CD4-positive, CD25-positive, alpha-beta regulatory T cell (primary cell): ENCODE measurements at regions not wholly inside any gene's neighbourhood (a gene's known extent, or its start where the extent isn't known, plus 50 kb on each side); places are given as distances from the start of the nearest gene placed in this dataset.

Experiments used
- ATAC-seq, 2 donors: fragments of 150-1000 bp; cut with Tn5 transposase; one replicate each; pipeline ENCODE4 v1.10.0; 2021; ENCODE audit warnings: low read depth in 2 of 2, moderate number of reproducible peaks in 2 of 2, moderate library complexity in 1 of 2
- DNase-seq, 3 donors: peaks; one replicate each; pipeline versions ENCODE4 v3.0.0 to v3.0.0-alpha.2; 2012 to 2022; ENCODE audit warnings: mixed read lengths in 1 of 3
- H3K27ac ChIP-seq: one replicate; pipeline ENCODE4 v1.7.0; 2013; ENCODE audit warnings: mild to moderate bottlenecking, low read length; ENCODE audit not compliant: insufficient read depth, poor library complexity, severe bottlenecking
- H3K27me3 ChIP-seq: one replicate; pipeline ENCODE4 v1.7.0; 2013; ENCODE audit warnings: low read length; ENCODE audit not compliant: control insufficient read depth, insufficient read depth
- H3K36me3 ChIP-seq: one replicate; pipeline ENCODE4 v1.7.0; 2013; ENCODE audit warnings: mild to moderate bottlenecking, low read length, moderate library complexity; ENCODE audit not compliant: control insufficient read depth, insufficient read depth
- H3K4me1 ChIP-seq: 2 replicates; pipeline ENCODE4 v1.7.0; 2013; ENCODE audit warnings: mild to moderate bottlenecking, low read length; ENCODE audit not compliant: insufficient read depth, control insufficient read depth, poor library complexity, severe bottlenecking
- H3K4me3 ChIP-seq: one replicate; pipeline ENCODE4 v1.7.0; 2013; ENCODE audit warnings: low read depth, mild to moderate bottlenecking, low read length, moderate library complexity
- H3K9me3 ChIP-seq, 2 experiments: 1 replicate in 1 of 2; 2 replicates in 1 of 2; pipeline ENCODE4 v1.7.0; 2013; ENCODE audit warnings: low read length in 2 of 2, mild to moderate bottlenecking in 1 of 2, moderate library complexity in 1 of 2; ENCODE audit not compliant: control insufficient read depth in 2 of 2
- H3K27ac Mint-ChIP-seq, 3 donors: one replicate each; pipeline ENCODE4 v1.8.0; 2020 to 2022; ENCODE audit warnings: mild to moderate bottlenecking in 3 of 3, mixed read lengths in 3 of 3, moderate library complexity in 2 of 3
- H3K27me3 Mint-ChIP-seq: one replicate; pipeline ENCODE4 v1.8.0; 2022; ENCODE audit warnings: mild to moderate bottlenecking, mixed read lengths
- H3K36me3 Mint-ChIP-seq: one replicate; pipeline ENCODE4 v1.8.0; 2020; ENCODE audit warnings: mixed read lengths
- H3K4me1 Mint-ChIP-seq, 4 donors: one replicate each; pipeline ENCODE4 v1.8.0; 2020 to 2022; ENCODE audit warnings: mixed read lengths in 4 of 4, mild to moderate bottlenecking in 1 of 4
- H3K4me3 Mint-ChIP-seq, 4 donors: one replicate each; pipeline ENCODE4 v1.8.0; 2020 to 2022; ENCODE audit warnings: mild to moderate bottlenecking in 4 of 4, mixed read lengths in 4 of 4, moderate library complexity in 3 of 4
- H3K9me3 Mint-ChIP-seq, 7 donors: one replicate each; pipeline ENCODE4 v1.8.0; 2020 to 2022; ENCODE audit warnings: mixed read lengths in 7 of 7, mild to moderate bottlenecking in 3 of 7, moderate library complexity in 2 of 7

DNA sequence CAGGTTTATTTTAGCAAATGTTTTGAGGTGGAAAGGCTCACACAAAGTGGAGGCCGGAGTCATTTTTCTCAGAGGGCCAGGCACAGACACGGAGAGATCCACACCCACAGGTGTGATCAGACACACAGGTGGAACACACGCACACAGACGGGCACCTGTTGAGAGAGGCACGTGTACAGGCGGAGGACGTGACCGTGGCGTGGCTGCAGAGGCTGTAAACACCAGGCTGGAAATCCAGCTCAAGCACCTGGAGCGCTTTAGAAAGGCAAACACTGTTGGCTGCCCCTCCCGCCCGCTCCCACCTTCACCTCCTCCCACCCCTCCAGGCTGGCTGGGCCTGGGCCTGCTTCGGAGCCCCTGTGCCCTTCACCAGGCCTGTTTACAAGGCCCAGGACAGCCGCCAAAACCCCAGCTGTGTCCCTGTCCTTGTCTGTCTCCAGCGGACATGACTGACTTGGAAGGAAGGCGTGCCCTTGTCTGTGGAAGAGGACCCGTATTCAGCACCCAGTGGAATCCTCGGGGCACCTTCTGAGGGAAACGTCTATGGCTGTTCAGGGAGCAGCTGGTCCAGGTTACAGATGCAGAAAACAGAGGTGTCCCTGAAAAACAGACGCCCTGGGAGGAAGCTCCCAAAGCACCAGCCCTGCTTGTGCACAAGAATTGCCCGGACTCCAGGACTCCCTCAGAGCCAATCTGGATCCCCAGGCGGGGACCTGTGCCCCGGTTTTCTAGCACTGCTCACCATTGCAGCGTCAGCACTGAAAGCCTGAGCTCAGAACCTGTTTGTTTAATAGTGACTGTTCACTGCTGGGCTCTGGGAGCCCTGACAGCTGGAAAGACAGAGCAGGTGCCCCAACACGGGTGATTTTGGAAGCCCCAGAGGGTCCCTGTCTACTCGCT, 134.3 kb upstream of the HAAO start:
- no peak overlapping the region for H3K4me3 ChIP-seq

DNA sequence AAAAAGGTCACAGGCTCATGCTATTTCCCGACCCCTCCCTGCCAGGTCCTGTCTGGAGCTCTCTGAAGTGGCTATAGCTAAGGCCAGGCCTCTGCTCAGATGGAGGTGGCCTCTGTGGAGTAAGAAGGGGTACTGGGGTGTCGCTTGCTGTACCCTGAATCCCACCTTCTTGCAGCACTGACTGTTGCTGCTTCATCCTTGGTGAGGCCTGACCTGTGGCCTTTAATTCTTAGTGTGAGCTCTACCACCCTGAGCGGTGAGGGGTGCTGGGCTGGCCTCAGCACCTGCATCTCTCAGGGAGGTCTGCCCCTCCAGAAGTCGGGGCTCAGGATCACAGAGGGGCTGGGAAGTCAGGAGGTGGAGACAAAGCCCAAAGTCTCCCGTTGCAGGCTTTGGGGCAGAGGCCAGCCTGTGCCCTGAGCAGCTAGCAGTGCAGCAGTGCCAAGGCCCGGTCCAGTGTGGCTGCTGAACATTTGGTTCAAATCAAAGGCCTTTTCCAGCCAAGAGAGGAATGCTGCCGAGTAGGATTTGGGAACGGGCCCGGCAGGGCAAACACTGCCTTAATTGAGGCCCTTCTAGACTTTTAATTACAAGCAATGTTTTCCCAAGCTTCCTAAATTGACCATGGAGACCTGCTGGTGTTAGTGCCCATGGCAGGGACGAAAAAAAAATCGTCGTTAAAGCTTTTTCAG, 133.5 kb upstream of the HAAO start:
- H3K27me3 ChIP-seq, result no peaks in the 10 kb centered on the region
- H3K36me3 ChIP-seq, result no peaks in the 10 kb centered on the region
- H3K27ac ChIP-seq, result no peak overlapping the region
- H3K4me3 ChIP-seq, result no peak overlapping the region
- Mint-ChIP-seq H3K27ac (no peak overlapping the region), H3K9me3 (no peaks in the 10 kb centered on the region), H3K27me3 (no peaks in the 10 kb centered on the region), H3K4me3 (no peak overlapping the region), H3K4me1 (no peaks in the 10 kb centered on the region), H3K36me3 (no peaks in the 10 kb centered on the region)
- no peak for DNase-seq
- H3K4me1 ChIP-seq, result no peaks in the 10 kb centered on the region
- H3K9me3 ChIP-seq, result no peaks in the 10 kb centered on the region
- ATAC-seq, result no peak

More for the DNA sequence above, 134.3 kb upstream of the HAAO start:
- Histone ChIP-seq H3K36me3 (no peaks in the 10 kb centered on the region), H3K4me1 (no peaks in the 10 kb centered on the region), H3K27me3 (no peaks in the 10 kb centered on the region), H3K9me3 (no peaks in the 10 kb centered on the region), H3K27ac (no peak overlapping the region)
- no peaks in the 10 kb centered on the region for H3K36me3 Mint-ChIP-seq
- H3K27me3 Mint-ChIP-seq, result no peaks in the 10 kb centered on the region
- no peak overlapping the region for H3K27ac Mint-ChIP-seq
- no peaks in the 10 kb centered on the region for H3K4me1 Mint-ChIP-seq
- H3K4me3 Mint-ChIP-seq, result no peak overlapping the region
- H3K9me3 Mint-ChIP-seq, result no peaks in the 10 kb centered on the region
- ATAC-seq (no peak), DNase-seq (no peak)

DNA sequence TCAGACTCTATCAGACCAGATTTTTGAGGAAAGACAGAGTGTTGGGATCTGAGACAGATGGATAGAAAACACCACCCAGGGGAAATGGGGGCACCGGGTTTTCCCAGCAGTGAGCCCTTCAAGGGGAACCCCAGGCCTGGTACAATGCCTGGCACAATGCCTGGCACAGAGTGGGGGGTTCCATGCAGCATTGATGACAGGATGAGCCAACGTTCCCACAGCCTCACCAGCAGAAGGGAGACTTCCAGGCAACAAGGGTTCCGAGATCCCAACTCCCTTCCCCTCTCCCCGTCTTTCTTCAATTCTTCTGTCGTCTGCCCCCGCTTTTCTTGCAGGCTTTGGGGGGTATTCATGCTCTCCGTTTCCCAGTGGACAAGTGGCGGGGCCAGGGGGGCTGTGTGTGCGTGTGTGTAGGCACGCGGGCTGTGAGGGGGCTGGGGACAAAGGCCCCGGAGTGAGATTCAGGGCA, 132.1 kb upstream of the HAAO start:
- H3K9me3 Mint-ChIP-seq, result no peaks in the 10 kb centered on the region
- Histone ChIP-seq H3K4me3 (no peak overlapping the region), H3K9me3 (no peaks in the 10 kb centered on the region), H3K27ac (no peak overlapping the region), H3K4me1 (no peaks in the 10 kb centered on the region), H3K27me3 (no peaks in the 10 kb centered on the region), H3K36me3 (no peaks in the 10 kb centered on the region)
- no peaks in the 10 kb centered on the region for H3K27me3 Mint-ChIP-seq
- no peaks in the 10 kb centered on the region for H3K36me3 Mint-ChIP-seq
- ATAC-seq (no peak), DNase-seq (no peak)
- H3K4me1 Mint-ChIP-seq, result no peaks in the 10 kb centered on the region
- no peak overlapping the region for H3K4me3 Mint-ChIP-seq
- H3K27ac Mint-ChIP-seq, result no peak overlapping the region

DNA sequence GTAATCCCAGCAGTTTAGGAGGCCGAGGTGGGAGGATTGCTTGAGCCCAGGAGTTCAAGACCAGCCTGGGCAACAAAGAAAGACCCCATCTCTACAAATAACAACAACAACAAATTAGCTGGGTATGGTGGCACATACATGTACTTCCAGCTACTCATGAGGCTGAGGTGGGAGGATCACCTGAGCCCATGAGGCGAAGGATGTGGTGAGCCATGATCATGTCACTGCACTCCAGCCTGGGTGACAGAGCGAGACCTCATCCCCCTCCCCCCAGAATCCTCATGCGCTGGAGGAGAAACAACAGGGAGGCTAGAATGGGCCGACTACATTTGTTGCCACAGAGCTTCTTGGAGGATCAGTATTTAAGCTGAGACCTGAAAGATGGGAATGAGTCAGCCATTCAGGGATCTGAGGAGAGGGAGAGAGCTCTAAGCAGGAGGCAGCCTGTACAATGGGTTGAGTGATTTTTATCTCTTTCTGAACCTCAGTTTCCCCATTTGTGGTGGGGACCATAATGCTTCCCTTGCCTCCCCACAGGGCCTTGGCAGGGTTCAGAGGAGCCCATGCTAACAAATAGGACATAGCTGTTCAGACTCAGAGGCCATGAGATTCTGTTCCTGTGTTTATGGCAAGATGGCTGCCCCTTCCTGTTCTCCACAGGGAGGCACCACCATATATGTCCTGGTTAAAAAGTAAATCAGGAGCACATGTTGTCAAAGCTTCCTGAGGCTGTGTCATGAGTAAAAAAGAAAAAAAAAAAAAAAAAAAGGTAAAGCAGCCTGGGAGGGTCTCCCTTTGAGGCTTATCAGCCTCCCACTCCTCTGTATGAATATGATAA, 131.4 kb upstream of the HAAO start:
- H3K27me3 Mint-ChIP-seq, result no peaks in the 10 kb centered on the region
- H3K4me3 Mint-ChIP-seq, result no peak overlapping the region
- no peak overlapping the region for H3K4me3 ChIP-seq
- DNase-seq (no peak), ATAC-seq (no peak)
- no peaks in the 10 kb centered on the region for H3K9me3 Mint-ChIP-seq
- no peak overlapping the region for H3K27ac Mint-ChIP-seq
- no peak overlapping the region for H3K27ac ChIP-seq
- no peaks in the 10 kb centered on the region for H3K36me3 Mint-ChIP-seq
- no peaks in the 10 kb centered on the region for H3K4me1 ChIP-seq
- no peaks in the 10 kb centered on the region for H3K4me1 Mint-ChIP-seq
- H3K36me3 ChIP-seq, result no peaks in the 10 kb centered on the region
- H3K9me3 ChIP-seq, result no peaks in the 10 kb centered on the region
- no peaks in the 10 kb centered on the region for H3K27me3 ChIP-seq

DNA sequence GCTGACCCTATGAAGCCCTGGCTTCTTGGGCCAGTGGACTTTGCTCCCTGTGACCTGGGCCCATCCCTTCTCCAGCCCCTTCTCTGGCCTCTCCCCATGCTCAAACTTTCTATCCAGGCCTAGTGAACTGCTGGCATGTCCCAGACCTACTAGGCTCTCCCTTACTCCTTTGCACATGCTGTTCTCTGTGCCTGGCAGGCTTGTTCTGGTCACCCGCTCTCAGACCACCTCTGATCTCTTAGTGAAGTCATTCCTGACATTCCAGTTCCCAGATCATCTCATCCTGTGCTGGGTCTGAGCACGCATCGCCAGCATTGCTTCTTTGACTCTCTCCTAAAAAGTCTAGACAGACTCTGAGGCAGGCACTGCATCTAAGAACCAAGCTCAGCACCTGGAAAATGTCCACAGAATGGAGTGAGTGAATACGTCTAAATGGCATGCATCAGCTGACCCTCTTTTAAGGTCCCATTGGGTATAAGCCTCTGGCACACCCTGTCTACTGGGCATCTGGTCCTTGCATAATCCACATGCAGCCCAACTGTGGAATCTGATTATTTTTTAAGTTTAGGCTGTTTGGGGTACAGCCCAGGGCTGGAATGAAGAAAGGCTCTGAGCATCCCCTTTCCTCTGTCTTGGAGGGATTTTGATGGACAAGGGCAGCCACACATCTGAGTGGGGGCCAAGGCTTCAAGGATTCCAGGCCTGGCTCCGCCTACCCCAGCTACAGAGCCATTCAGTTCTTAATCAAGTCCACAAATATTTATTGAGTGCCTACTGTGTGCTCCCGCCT, 130.6 kb upstream of the HAAO start:
- peaks cover 0 to 1% (median 0%) of the 10 kb centered on the region in 7 donors for H3K9me3 Mint-ChIP-seq
- H3K36me3 Mint-ChIP-seq, result no peaks in the 10 kb centered on the region
- Histone ChIP-seq H3K4me3 (no peak overlapping the region), H3K4me1 (no peaks in the 10 kb centered on the region), H3K36me3 (no peaks in the 10 kb centered on the region), H3K27me3 (no peaks in the 10 kb centered on the region), H3K9me3 (no peaks in the 10 kb centered on the region), H3K27ac (no peak overlapping the region)
- peak overlapping the region in 1 of 3 donors; percentile 28 for H3K27ac Mint-ChIP-seq
- ATAC-seq, result no peak
- H3K27me3 Mint-ChIP-seq, result no peaks in the 10 kb centered on the region
- DNase-seq, result no peak
- H3K4me3 Mint-ChIP-seq, result no peak overlapping the region
- H3K4me1 Mint-ChIP-seq, result no peaks in the 10 kb centered on the region

DNA sequence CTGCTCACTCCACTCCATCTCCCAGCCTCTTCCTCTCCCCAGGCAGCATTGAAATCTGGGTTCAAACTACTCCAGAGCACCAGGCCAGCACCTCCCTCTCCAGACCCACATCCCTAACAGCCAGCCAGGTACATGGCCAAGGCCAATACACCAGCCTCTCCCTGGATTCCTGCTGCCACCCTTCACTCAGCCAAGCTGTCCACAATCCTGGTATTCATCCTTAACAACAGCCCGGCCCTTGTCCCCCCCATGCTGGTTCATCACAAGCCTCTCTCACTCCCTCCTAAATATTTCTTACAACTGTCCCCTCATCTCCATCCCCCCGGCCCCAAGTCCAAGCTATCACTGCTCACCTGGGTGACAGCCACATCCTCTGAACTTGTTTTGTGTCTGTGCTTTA, 129.9 kb upstream of the HAAO start:
- no peak for ATAC-seq
- H3K4me1 Mint-ChIP-seq, result no peaks in the 10 kb centered on the region
- DNase-seq, result no peak

DNA sequence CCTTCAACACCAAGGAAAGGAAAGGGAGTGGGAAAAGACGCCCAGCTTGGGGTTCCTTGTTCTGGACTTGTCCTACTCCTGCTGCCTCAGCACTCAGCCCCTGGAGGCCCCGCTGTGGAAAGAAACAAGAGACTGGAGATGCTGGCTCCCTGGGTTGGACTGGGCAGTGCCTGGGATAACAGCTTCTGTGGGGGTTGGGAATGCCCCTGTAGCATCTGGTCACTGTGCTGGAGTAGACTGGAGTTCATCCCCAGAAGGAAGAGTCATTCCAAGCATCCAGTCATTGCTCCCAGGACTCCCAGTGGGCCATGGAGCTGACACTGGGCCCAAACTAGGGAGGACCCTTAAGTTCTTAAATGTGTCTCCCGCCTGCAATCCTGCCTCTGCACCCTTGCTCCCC, 129.3 kb upstream of the HAAO start:
- no peak overlapping the region for H3K4me3 ChIP-seq
- H3K27me3 ChIP-seq, result no peaks in the 10 kb centered on the region
- DNase-seq, result no peak
- H3K36me3 Mint-ChIP-seq, result no peaks in the 10 kb centered on the region
- peaks cover 0 to 1% (median 0%) of the 10 kb centered on the region in 7 donors for H3K9me3 Mint-ChIP-seq
- no peak overlapping the region for H3K27ac ChIP-seq
- H3K27me3 Mint-ChIP-seq, result no peaks in the 10 kb centered on the region
- H3K9me3 ChIP-seq, result no peaks in the 10 kb centered on the region
- no peak overlapping the region for H3K27ac Mint-ChIP-seq
- ATAC-seq, result no peak
- H3K36me3 ChIP-seq, result no peaks in the 10 kb centered on the region
- no peaks in the 10 kb centered on the region for H3K4me1 Mint-ChIP-seq
- no peaks in the 10 kb centered on the region for H3K4me1 ChIP-seq
- no peak overlapping the region for H3K4me3 Mint-ChIP-seq

More for the DNA sequence above, 129.9 kb upstream of the HAAO start:
- H3K36me3 Mint-ChIP-seq, result no peaks in the 10 kb centered on the region
- Histone ChIP-seq H3K9me3 (no peaks in the 10 kb centered on the region), H3K27me3 (no peaks in the 10 kb centered on the region), H3K4me1 (no peaks in the 10 kb centered on the region), H3K36me3 (no peaks in the 10 kb centered on the region), H3K27ac (no peak overlapping the region), H3K4me3 (no peak overlapping the region)
- peak overlapping the region in 2 of 3 donors; percentile 10 to 28 for H3K27ac Mint-ChIP-seq
- no peak overlapping the region for H3K4me3 Mint-ChIP-seq
- peaks cover 0 to 1% (median 0%) of the 10 kb centered on the region in 7 donors for H3K9me3 Mint-ChIP-seq
- no peaks in the 10 kb centered on the region for H3K27me3 Mint-ChIP-seq
